CMK (cell line): ENCODE measurements at regions not wholly inside any gene's neighbourhood (a gene's known extent, or its start where the extent isn't known, plus 50 kb on each side); places are given as distances from the start of the nearest gene placed in this dataset.

Source experiments
- DNase-seq: peaks from one replicate; pipeline ENCODE4 v3.0.0-alpha.2; 2010; ENCODE audit warnings: low read depth

GRCh38 chr4:3715855-3716630 is 50.1 kb upstream of the ADRA2C start:
- no peak for DNase-seq

GRCh38 chr4:3715061-3715854 is 50.9 kb upstream of the ADRA2C start:
- DNase-seq, result no peak

GRCh38 chr4:3714642-3715001 is 51.6 kb upstream of the ADRA2C start:
- no peak for DNase-seq

DNA sequence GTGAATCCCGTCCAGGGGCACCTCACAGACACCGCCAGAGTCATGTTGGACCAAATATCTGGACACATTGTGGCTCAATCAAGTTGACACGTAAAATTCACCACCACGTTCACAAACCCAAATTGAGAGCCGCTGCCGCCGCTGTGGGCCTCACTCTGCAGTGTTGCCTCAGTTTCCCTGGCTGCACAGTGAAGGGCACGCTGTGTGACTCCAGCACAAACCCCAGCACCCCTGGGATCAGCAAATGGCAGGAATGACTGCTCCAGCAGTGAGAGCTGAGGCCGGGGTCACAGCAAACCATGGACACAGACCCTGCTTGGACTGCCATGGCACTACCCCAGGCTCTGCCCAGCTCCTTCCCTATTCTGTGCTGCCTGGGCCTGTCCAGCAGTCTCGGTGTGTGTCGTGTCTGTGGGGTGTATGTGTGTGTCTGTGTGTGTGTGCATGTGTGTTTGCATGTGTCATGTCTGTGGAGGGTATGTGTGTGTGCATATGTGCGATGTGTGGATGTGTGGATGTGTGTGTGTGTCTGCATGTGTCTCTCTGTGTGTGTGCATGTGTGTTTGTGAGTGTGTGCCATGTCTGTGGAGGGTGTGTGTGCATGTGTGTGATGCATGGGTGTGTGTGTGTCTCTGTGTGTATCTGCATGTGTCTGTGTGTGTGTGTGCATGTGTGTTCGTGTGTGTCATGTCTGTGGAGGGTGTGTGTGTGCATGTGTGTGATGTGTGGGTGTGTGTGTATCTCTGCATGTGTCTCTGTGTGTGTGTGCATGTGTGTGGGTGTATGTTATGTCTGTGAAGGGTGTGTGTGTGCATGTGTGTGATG is 52.2 kb upstream of the ADRA2C start:
- no peak for DNase-seq

DNA sequence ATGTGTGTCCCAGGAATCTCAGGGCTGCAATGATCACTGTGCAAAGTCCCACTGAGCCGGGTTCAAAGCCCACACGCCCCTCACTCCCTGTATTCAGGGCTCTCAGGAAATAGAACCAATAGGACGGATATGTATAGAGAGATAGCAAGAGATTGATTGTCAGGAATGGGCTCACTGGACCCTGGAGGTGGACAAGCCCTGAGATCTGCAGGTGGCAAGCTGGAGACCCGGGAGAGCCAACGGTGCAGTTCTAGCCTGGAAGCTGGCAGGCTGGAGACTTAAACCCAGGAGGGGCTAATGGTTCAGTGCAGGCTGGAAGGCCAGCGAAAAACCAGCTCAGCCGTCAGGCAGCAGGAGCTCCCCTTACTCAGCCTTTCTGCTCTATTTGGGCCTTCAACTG is 52.8 kb upstream of the ADRA2C start:
- DNase-seq, result no peak

- no peak for DNase-seq
These were observed 53.2 kb upstream of the ADRA2C start for GRCh38 chr4:3712936-3713335.

DNA sequence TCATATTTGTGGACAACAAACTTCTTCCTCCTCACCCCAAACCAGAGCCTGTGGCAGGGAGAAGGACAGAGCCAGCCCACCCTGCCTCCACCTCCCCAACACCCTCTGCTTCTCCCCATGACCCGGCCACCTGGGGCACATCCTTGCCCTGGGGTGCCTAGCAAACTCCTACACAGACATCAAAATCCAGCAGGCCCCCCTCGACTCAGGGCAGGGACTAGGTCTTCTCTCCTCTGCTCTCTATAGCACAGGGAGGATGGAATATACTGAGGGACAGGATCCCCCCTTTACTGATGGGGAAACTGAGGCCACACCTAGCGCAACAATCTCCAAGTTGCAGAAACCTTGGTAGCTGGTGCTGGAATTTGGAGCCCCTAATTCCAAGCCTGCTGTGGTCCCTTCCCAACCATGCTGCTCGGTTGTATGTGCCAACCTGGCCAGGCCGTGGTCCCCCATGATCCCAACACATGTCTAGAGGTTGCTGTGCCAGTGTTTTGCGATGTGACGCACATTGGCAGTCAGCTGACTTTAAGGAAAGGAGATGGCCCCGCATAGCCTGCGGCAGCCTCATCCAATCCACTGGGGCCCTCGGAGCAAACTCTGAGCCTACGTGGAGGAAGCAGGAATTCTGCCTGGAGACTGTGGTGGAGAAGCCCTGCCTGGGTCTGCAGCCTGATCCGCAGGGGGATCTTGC is 53.9 kb upstream of the ADRA2C start:
- DNase-seq, result no peak

DNA sequence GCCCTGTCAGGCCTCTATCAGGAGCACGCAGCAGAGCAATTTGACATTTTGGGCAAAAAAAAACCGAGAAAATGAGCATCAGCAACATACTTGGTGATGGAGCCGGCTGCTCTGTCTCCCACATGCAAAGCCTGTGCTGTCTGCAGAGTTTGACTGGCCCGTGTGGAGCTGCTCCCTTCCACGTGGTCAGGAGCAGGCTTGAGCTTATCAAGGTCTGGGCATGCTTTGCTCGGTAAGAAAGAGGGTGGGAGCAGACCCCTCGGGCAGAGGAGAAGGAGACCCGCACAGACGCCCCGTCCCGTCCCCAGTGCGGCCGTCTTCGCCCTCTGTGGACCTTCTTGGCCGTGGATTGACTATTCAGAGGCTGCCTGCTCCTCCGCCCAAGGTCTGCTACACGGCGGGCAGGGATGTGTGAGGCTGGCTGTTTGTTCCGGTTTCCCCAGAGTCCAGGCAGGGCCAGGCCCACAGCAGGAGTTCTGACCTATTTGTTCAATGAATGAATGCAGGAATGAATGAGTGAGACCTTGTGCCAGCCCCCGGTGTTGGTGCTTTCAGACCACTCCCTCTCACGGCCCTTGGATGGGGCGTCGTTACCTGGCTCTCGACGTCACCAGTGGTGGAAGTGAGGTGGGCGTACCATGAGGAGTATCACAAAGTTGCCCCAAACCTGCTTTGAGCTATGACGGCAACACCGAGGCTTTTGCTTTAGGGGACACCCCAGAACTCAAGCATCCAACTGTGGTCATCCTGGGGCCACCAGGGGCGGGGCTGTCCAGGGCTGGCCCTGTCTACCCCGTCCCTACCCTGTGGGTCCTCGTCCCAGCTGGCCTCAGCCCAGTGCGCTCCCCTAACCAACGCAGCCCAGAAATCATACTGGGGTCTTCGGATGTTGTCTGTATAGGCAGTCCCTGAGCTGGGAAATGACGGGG is 54.7 kb upstream of the ADRA2C start:
- DNase-seq, result no peak

DNA sequence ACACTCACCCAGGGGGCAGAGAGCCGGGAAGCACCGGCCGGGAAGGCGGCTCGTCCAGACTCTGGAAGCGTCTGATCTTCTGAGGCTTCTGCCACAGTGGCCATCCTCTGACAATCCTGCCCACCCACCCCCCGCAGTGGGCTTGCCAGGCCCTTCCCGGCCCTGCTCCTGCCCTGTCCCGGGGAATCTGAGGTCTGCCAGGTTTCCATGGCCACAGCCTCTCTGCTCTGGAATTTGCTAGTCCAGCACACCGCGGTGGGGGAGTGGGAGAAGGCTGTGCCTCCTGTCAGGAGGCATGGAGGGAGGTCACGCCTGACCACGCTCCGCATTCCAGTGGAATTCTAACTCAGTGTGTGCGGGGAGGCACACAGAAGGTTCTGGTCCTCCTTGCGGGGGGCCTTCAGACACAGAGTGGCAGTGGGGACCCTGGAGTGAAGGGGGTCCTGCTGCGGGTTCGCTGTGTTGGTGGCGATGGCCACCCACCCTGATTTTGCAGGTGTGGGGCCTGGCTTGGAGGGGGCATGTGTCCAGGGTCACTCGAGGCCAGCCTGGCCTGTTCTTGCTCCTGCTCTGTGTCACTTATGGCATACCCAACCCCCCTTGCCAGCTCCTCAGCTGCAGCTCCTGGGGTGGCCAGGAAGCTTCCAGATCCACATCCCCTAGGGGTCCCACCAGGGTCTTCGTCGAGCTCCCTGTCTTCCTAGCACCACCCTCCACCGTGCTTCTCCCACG is 55.6 kb upstream of the ADRA2C start:
- no peak for DNase-seq

DNA sequence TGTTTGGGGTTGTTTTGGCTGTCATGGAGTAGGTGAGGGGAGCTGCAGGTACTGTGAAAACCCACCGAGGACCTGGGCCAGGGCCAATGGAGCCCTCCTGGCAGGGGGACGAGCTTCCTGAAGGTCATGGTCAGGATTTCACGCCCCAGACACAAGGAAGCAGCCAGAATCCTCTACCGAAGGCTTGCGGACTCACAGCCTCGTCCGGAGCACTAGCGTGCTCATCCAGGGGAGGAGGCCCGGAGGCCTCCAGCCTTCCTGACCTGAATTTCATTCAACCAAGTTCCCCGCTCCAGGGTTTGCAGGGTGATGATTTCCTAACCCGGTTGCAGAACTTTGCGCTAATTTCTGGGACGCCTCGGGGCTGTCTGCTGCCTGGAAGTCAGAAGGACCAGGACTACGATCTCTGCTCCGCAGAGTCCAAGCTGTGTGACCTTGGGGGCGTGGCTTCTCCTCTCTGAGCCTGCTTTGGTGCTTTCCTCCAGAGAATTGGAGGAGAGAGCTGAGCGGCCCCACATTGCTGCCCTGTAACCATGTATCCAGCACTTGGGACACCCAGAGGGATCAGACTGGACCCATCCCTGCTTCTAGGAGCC is 56.2 kb upstream of the ADRA2C start:
- DNase-seq, result no peak

DNA sequence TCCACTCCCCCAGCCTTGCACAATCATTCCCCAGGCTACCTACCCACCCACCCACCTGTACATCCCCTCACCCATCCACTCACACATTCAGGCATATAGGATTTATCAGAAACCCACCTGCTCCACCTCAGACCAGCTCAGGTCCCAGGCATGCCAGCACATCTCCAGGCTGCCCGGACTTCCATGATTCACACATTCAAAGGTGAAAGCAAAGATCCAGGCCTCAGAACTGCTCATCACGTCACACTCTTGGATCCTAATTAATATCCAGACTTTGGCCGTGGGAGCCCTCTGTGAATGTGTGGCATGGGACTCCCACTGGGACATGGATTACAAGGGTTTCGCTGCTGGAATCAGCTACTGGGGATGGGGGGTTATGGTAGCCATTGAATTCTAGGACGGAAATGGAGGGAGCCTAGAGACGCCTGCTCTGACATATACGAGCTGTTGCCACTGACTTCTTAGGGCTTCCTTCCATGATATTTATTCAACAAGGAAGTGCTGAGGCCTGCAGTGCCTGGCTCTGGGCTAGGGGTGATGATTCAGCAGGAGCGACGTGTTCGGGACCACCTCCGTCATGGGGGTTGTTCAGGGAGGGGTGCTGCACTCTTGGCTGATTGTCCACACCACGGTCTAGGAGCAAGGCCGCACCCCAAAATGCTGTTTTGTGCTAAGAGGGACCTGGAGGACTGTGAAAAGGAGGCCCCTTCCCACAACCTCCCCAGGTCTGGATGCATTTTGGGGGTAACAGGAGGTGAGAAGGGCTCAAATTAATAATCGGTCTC is 56.9 kb upstream of the ADRA2C start:
- DNase-seq, result no peak

DNA sequence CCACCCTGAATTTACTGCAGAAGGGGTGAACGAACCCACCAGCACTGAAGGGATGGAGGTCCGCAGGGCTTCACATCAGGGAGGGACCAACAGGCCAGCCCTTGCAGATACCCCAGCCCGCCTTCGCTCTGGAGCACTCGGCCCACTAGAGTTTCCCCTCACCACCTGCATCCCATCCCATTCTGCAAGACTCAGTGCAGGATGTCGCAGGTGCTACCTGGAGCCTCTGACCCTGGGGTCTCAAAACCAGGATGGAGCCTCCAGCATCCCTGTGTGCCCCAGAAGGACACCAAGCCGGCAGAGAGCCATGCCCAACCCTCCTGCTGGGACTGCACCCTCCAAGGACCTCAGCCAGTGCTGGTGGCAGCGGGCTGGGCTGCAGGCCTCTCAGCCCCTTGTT is 57.6 kb upstream of the ADRA2C start:
- DNase-seq, result no peak

DNA sequence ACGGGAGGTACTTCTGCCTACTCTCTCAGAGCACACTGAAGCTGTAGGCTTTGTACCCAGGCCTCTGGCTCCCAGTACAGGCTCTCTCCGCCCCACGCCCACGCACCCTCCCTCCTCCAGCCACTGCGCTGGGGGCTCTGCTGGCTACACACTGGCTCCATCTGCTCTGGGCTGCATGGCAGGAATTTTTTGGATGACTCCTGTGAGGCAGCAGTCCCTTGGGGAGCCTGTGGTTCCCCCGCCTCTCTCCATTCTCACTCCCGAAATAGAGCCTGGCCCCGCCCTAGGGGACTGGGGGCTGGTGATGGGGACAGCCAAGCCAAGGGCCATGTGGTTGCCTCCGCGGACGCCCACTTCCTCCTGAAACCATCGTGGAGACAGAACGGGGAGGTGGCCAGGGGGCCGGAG is 58.1 kb upstream of the ADRA2C start:
- peak; percentile 7 for DNase-seq

DNA sequence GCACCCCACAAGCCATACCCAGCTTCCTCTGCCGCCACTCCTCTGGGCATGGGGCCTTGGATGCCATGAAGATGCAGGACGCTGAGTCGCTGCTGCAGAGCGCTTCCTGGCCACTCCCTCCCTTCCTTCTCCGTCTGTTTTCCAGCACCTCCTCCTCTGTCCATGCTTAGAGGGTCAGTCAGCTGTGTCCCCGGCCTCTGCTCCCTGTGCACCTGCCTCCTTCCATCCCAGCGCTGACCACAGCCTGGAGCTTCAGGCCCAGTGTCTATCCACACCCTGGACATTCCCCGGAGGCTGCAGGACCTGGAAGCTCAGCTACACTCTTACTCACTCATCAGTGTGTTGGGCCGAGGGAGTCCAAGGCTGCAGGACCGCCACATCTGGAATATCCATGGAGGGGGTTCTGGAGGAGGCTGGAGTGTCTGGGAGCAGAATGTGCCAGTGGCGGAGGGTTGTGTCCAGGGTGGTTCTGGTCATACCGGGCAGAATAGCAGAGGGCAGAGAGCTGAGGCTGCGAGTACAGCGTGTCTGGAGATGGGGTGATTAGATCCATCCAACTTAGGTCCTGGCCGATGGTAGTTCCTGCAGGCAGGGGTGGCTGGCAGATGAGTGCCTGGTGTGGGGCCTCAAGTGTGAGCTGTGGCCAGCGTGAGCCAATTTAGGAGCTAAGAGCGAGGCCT is 58.6 kb upstream of the ADRA2C start:
- DNase-seq, result no peak

DNA sequence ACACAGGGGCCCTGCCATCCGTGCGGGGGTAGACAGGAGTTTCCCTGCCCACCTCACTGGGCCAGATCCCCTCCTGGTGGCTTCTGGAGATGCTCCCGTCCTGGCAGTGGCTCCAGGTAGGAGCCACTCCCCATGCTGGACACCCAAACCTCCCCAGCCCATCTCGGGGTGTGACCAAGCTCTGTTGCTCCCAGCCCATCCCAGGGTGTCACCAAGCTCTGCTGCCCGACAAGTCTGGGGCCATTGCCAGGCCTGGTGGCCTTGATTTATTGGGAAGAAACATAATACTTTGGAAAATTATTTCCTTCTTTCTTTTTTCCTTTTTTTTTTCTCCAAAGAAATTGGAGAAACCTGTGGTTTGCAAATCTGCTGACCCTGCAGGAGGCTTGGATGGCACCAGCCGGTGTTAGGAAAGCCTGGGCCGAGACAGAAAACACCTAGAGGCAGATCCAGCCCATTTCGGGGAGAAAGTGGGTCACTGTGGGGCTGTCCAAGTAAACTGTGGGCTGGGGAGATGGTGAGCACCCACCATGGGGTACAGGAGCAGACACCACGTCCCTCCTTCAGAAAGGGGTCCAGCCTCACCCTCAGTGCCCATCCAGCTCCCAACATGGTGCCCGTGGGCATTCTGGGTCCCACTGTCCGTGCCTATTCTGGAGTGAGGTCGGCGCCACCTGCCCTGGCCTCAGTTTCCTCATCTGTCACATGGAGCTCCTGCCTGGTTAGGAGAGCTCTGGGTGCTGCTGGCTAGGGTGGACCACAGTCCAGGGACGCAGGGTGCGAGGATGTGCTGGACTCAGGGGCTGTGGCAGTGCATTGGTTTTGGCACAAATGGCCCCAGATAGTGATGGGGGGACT is 59.4 kb upstream of the ADRA2C start:
- no peak for DNase-seq

DNA sequence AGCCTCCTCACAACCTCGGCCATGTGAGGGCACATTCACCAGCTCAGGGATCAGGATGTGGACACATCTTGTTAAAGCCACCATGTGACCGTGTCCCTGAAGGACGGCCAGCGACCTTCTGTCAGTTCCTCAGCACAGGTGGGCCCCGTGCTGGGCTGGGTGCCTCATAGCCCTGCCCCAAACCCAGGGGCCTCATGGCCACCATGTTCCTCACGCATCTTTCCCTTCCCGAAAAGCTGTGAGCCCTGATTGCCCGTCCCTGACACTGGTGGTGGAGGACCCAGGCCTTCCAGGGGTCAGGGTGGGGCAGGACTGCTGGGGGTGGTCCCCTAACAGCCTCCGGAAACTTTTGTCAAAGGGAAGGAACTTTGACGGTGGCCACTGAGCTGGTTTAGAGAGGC is 60.1 kb upstream of the ADRA2C start:
- no peak for DNase-seq

DNA sequence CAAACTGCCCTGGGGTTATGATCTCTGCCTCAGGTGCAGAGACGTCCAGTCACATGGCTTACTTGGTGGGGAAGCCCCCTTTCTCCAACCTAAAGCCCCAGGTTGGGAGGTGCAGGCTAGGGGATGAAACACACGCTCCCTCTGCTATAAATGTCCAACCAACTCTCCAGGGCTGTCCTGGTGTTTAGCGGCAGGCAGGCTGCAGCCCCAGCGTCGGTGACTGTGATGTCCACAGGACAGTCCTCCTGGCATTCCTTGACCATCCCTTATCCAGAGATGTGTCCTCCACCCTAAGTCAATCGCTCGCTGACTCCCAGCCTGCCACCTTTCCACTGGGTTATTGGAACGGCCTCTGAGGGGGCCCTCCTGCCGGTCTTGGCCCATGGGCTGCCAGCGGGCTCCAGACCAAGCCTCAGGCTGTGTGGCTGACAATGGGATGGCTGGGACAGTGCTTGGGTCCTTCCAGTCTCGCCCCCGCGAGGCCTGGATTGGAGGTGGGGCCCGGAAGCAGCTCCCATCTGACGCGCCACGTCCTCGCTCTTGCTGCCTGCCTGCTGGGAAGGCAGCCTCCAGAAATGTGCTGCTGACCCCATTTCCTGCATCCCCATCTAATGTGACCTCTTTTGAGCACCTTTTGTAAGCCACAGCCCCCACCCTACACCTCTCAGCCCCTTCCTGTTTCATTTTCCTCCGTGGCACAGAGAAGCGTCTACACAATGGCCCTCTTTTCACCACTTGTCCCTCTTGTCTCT is 60.8 kb upstream of the ADRA2C start:
- DNase-seq, result no peak
